Endothelial cell (in vitro differentiated cells): ENCODE measurements at regions not wholly inside any gene's neighbourhood (a gene's known extent, or its start where the extent isn't known, plus 50 kb on each side); places are given as distances from the start of the nearest gene placed in this dataset.

ENCODE experiments used
- DNase-seq: peaks from one replicate; pipeline ENCODE4 v3.0.0; 2021; ENCODE audit warnings: low spot score
- H3K27ac Mint-ChIP-seq: one replicate; pipeline ENCODE4 v1.8.0; 2021; ENCODE audit warnings: mixed read lengths, inconsistent platforms; ENCODE audit not compliant: unreplicated experiment
- H3K27me3 Mint-ChIP-seq: one replicate; pipeline ENCODE4 v1.8.0; 2021; ENCODE audit warnings: mild to moderate bottlenecking, moderate library complexity, mixed read lengths, inconsistent platforms; ENCODE audit not compliant: unreplicated experiment
- H3K36me3 Mint-ChIP-seq: one replicate; pipeline ENCODE4 v1.8.0; 2021; ENCODE audit warnings: mild to moderate bottlenecking, low read depth, mixed read lengths, inconsistent platforms; ENCODE audit not compliant: unreplicated experiment
- H3K4me1 Mint-ChIP-seq: one replicate; pipeline ENCODE4 v1.8.0; 2021; ENCODE audit warnings: mild to moderate bottlenecking, mixed read lengths, inconsistent platforms; ENCODE audit not compliant: unreplicated experiment
- H3K4me3 Mint-ChIP-seq: one replicate; pipeline ENCODE4 v1.8.0; 2021; ENCODE audit warnings: mild to moderate bottlenecking, mixed read lengths, inconsistent platforms; ENCODE audit not compliant: unreplicated experiment
- H3K9me3 Mint-ChIP-seq: one replicate; pipeline ENCODE4 v1.8.0; 2021; ENCODE audit warnings: mixed read lengths, inconsistent platforms; ENCODE audit not compliant: unreplicated experiment
- CTCF ChIP-seq: fragments of 200-600 bp; sonication (generic); IDR thresholded peaks from one replicate; pipeline ENCODE4 v1.5.0; 2021; ENCODE audit warnings: antibody characterized with exemption; ENCODE audit not compliant: unreplicated experiment

GRCh38 chr5:126186210-126186609 lies 237.0 kb upstream of the GRAMD2B start:
- no peaks in the 10 kb centered on the region for H3K36me3 Mint-ChIP-seq
- no peaks in the 10 kb centered on the region for H3K27me3 Mint-ChIP-seq

GRCh38 chr5:126188804-126189203 lies 234.4 kb upstream of the GRAMD2B start:
- no peak overlapping the region for H3K27ac Mint-ChIP-seq

More at GRCh38 chr5:126186210-126186609, 237.0 kb upstream of the GRAMD2B start:
- TF ChIP-seq CTCF: no peak
- Mint-ChIP-seq H3K27ac (no peak overlapping the region), H3K4me3 (no peak overlapping the region), H3K9me3 (no peaks in the 10 kb centered on the region), H3K4me1 (no peaks in the 10 kb centered on the region)
- DNase-seq: no peak

GRCh38 chr5:126189231-126189630 lies 234.0 kb upstream of the GRAMD2B start:
- no peak for DNase-seq
- Mint-ChIP-seq H3K4me1 (no peaks in the 10 kb centered on the region), H3K27me3 (no peaks in the 10 kb centered on the region), H3K4me3 (no peak overlapping the region), H3K36me3 (no peaks in the 10 kb centered on the region), H3K9me3 (no peaks in the 10 kb centered on the region), H3K27ac (no peak overlapping the region)
- TF ChIP-seq CTCF: no peak

More at GRCh38 chr5:126188804-126189203, 234.4 kb upstream of the GRAMD2B start:
- no peak for DNase-seq
- H3K27me3 Mint-ChIP-seq: no peaks in the 10 kb centered on the region
- no peaks in the 10 kb centered on the region for H3K4me1 Mint-ChIP-seq
- no peaks in the 10 kb centered on the region for H3K36me3 Mint-ChIP-seq
- H3K4me3 Mint-ChIP-seq: no peak overlapping the region
- no peaks in the 10 kb centered on the region for H3K9me3 Mint-ChIP-seq
- no peak for TF ChIP-seq CTCF

- Mint-ChIP-seq H3K27ac (no peak overlapping the region), H3K4me3 (no peak overlapping the region), H3K4me1 (no peaks in the 10 kb centered on the region), H3K9me3 (no peaks in the 10 kb centered on the region), H3K36me3 (no peaks in the 10 kb centered on the region), H3K27me3 (no peaks in the 10 kb centered on the region)
- TF ChIP-seq CTCF: no peak
- DNase-seq: no peak
Observed at GRCh38 chr5:126189862-126190261, 233.3 kb upstream of the GRAMD2B start.

- TF ChIP-seq CTCF: no peak
- H3K4me1 Mint-ChIP-seq: no peaks in the 10 kb centered on the region
- no peak overlapping the region for H3K27ac Mint-ChIP-seq
- H3K9me3 Mint-ChIP-seq: no peaks in the 10 kb centered on the region
- DNase-seq: no peak
- H3K27me3 Mint-ChIP-seq: no peaks in the 10 kb centered on the region
- no peak overlapping the region for H3K4me3 Mint-ChIP-seq
- H3K36me3 Mint-ChIP-seq: no peaks in the 10 kb centered on the region
Observed at GRCh38 chr5:126192226-126192625, 231.0 kb upstream of the GRAMD2B start.
